ENCODE measurements at regions not wholly inside any gene's neighbourhood (a gene's known extent, or its start where the extent isn't known, plus 50 kb on each side); places are given as distances from the start of the nearest gene placed in this dataset.
"Not testable (repeated sequence)": the region's sequence is repeated elsewhere in the genome, so short reads cannot be mapped to it uniquely, and the experiment has no call there.

- DNase-seq = no peak
These were observed 158.6 kb downstream of the C4orf33 start for GRCh38 chr4:129254526-129254925.

- DNase-seq = no peak
These were observed 165.6 kb downstream of the C4orf33 start for GRCh38 chr4:129261584-129261983.

GRCh38 chr4:129264008-129264657 is 168.2 kb downstream of the C4orf33 start:
- no peak for DNase-seq

GRCh38 chr4:129278868-129279267 is 182.9 kb downstream of the C4orf33 start:
- DNase-seq = no peak

- DNase-seq = no peak
These were observed 186.3 kb downstream of the C4orf33 start for GRCh38 chr4:129282293-129282692.

GRCh38 chr4:129292194-129292593 is 196.2 kb downstream of the C4orf33 start:
- not testable (repeated sequence) for DNase-seq

- DNase-seq = no peak
These were observed 218.8 kb downstream of the C4orf33 start for GRCh38 chr4:129314781-129315180.

GRCh38 chr4:129322920-129323319 is 227.0 kb downstream of the C4orf33 start:
- DNase-seq = no peak

GRCh38 chr4:129323658-129324057 is 227.7 kb downstream of the C4orf33 start:
- DNase-seq = no peak

- peak; percentile 35 to 43 for DNase-seq
These were observed 230.9 kb downstream of the C4orf33 start for GRCh38 chr4:129326571-129327460.

- no peak for DNase-seq
These were observed 231.7 kb downstream of the C4orf33 start for GRCh38 chr4:129327637-129328036.

GRCh38 chr4:129328162-129328561 is 232.2 kb downstream of the C4orf33 start:
- DNase-seq = no peak

GRCh38 chr4:129334136-129334535 is 238.2 kb downstream of the C4orf33 start:
- no peak for DNase-seq

- DNase-seq = peak; percentile 9 to 27
These were observed 239.3 kb downstream of the C4orf33 start for GRCh38 chr4:129335276-129335675.

- peak in 1 of 2 experiments; percentile 27 for DNase-seq
These were observed 239.9 kb downstream of the C4orf33 start for GRCh38 chr4:129335818-129336217.

GRCh38 chr4:129336457-129337227 is 240.7 kb downstream of the C4orf33 start:
- DNase-seq = no peak

GRCh38 chr4:129337228-129337620 is 241.3 kb downstream of the C4orf33 start:
- no peak for DNase-seq

GRCh38 chr4:129342819-129343408 is 247.0 kb downstream of the C4orf33 start:
- DNase-seq = no peak

- no peak for DNase-seq
These were observed 248.1 kb downstream of the C4orf33 start for GRCh38 chr4:129344058-129344457.

GRCh38 chr4:129345609-129346008 is 249.7 kb downstream of the C4orf33 start:
- DNase-seq = no peak

GRCh38 chr4:129346036-129346435 is 250.1 kb downstream of the C4orf33 start:
- no peak for DNase-seq

- no peak for DNase-seq
These were observed 250.8 kb downstream of the C4orf33 start for GRCh38 chr4:129346734-129347133.
